Activated T-cell treated with anti-CD3 and anti-CD28 coated beads, Interleukin-2, amount 50 U/mL, for 48 hours (primary cell): ENCODE measurements at regions not wholly inside any gene's neighbourhood (a gene's known extent, or its start where the extent isn't known, plus 50 kb on each side); places are given as distances from the start of the nearest gene placed in this dataset.

Experiments
- DNase-seq, 2 experiments: peaks; one replicate each; pipeline ENCODE4 v3.0.0-alpha.2; 2020

DNA sequence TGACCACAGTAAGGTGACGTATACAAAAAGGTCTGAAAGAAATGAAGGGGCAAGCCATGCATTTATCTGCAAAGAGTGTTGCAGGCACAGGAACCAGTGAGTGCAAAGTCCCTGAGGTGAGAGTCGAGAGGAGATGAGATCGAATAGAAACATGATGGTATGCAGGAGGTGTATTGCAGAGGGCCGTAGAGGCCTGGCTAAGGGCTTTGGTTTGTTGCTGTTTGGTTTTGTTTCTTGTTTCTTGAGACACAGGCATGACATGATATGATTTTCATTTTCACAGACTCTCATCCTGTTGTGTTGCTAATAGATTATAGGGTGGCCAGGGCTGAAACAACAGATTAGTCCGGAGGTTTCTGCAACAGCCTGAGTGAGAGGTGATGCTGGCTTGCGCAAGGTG, 80.4 kb downstream of the HSPH1 start:
- no peak for DNase-seq

DNA sequence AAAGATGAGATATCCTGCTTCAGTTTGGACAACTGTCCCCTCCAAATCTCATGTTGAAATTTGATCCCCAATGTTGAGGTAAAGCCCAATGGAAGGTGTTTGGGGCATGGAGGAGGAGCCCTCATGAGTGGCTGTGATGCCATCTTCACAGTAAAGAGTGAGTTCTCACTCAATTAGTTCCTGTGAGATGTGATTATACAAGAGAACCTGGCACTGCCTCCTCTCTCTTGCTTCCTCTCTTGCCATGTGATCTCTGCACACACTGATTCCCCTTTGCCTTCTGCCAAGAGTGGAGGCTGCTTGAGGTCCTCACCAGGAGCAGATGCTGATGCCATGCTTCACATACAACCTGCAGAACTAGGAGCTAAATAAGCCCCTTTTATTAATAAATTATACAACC, 86.9 kb downstream of the HSPH1 start:
- DNase-seq = no peak

DNA sequence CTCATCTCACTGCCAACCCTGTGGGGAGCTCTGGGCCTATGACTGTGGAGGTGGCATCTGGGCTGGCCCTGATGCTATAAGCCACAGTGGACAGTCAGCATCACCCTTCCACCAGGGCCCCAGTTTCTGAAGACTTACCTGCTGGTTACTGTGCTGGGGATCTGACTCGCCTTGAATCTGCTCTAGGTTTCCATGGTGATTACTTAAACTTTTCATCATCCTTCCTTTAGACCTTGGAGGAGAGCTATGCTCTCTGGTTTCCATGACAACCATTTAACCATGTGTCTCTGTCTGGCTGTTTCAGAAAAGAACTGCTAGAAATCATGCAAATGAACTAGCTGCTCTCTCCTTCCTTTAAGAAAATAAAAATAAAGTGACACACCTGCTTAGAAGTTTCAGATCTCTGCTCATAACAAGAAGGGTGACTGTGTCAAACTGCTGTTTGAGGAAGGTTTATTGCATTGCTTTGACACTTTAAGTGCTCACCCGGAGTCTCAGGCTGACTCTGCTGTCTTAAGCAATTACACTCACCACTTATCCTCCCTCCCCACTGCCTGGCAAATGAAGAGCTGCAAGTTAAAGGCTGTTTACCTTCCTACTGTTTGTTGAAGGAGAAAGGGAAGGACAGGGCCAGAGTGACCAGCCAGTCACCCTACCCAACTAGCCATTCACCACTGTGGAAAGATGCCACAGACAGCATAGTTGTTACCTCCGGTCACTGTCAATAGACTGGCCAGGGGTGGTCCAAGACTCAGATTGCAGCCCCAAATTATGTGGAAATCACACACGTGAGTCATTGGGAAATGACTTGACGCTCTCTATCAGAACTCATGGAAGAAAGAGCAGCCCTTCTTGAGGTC, 87.6 kb downstream of the HSPH1 start:
- DNase-seq = peak; percentile 62 to 67

DNA sequence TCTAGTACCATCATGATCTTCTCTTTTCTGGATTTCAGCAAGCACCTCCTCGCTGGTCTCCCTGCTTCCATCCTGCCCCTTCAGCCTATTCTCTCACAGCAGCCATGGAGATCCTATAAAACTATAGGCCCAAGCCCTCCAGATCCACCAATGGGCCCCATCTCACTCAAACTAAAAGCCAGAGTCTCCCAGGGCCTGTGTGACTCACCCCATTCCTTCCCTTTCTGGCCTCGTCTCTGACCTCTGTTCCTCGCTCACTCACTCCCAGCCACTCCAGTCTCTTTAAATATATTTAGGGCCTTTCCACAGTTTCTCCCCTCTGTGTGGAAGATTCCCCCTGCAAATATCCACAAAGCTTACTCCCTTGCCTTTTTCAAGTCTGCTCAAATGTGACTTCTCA, 89.7 kb downstream of the HSPH1 start:
- no peak for DNase-seq

GRCh38 chr13:31069808-31070534, 91.7 kb downstream of the HSPH1 start:
- no peak for DNase-seq

DNA sequence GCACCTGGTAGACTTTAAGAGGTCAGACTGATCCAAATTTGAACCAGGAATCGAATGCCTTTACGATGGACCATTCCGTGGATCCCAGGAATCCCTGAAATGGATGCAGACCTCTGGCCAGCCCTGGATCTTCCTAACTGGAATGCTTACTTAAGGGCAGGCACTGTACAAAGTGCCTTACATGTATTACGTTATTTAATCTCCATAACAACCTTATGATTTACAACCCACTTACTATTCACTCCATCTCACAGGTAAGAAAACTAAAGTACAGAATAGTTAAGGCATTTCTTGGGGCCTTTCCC, 93.6 kb downstream of the HSPH1 start:
- DNase-seq = no peak

GRCh38 chr13:31067416-31068118, 94.1 kb downstream of the HSPH1 start:
- DNase-seq = no peak

- DNase-seq = no peak
These were observed 97.1 kb downstream of the HSPH1 start for GRCh38 chr13:31064636-31065035.

GRCh38 chr13:31063772-31064171, 97.9 kb downstream of the HSPH1 start:
- no peak for DNase-seq

DNA sequence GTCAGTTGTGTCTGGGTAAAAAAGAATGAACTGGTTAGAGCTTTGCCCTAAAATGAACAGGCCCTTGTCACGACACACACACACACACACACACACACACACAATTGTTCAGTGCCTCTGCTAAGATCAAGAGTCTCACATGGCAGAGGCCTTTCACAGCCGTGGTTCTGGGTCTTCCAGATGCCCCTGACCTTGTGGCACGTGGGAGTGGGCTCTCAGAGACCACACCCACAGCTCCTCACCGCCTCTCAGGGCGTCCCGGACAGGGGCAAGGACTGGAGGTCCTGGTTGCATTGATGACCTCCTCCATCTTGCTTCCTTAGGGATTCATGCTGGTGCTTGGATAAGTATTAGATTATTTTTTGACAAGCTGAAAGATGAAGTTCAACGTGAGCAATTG, 101.0 kb downstream of the HSPH1 start:
- no peak for DNase-seq

DNA sequence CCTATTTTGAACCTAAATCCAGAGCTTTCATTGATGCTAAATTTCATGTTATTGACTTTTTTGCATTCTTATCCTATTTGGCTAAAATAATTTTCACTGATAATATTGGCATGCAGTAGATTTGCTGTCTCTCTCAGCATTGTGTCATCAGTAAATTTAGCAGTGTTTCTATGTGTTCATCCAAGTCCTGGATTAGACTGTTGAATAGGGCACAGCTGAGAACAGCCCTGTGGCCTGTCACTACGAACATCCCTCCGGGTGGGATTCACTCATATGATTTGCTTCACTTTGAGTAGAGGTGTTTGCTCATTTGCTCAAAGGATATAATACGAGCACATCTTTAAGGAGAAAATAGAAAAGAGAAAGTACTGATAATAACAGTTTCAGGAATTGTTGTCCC, 101.5 kb downstream of the HSPH1 start:
- no peak for DNase-seq

- no peak for DNase-seq
These were observed 104.2 kb downstream of the HSPH1 start for GRCh38 chr13:31057403-31058033.

- no peak for DNase-seq
These were observed 104.9 kb downstream of the HSPH1 start for GRCh38 chr13:31056644-31057271.

GRCh38 chr13:31055589-31055988, 106.1 kb downstream of the HSPH1 start:
- no peak for DNase-seq

GRCh38 chr13:31054632-31055031, 107.1 kb downstream of the HSPH1 start:
- DNase-seq = no peak

GRCh38 chr13:31053896-31054295, 107.8 kb downstream of the HSPH1 start:
- no peak for DNase-seq

DNA sequence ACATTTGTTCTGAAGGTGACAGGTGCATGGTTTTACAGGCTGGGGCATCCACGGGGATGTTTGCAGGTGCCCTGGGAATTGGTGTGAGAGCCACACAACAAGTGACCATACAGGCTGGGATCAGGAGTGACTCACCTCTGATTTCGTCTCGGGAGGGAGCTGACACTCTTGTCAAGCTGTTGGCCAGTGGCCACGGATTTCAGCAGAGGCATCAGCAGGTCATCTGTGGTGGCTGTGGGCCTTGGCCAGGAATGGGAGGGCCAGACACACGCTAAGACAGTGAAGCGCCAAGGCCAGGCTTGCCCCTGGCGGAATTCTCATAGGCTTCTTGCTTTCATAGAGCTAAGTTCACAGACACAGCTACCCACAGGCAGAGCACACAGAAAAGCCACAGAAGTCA, 108.6 kb downstream of the HSPH1 start:
- no peak for DNase-seq

DNA sequence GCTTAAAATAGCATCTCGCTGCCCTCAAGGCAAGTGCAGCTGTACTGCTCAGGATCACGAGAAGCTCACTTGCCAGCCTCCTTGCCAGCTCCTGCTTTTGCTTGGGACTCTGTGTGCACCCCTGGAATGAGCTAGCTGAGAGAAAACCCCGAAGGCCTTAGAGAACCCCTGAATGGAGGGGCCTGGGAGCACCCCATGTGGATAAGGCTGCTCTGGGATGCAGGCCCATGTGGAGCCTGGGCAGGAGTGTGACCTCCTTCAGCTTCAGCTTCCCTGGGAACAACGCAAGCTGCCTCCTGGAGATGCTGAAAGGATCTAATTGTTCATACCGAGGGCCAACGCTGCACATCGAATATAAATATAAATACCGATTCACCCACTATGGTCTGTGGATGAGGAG, 109.2 kb downstream of the HSPH1 start:
- DNase-seq = no peak

DNA sequence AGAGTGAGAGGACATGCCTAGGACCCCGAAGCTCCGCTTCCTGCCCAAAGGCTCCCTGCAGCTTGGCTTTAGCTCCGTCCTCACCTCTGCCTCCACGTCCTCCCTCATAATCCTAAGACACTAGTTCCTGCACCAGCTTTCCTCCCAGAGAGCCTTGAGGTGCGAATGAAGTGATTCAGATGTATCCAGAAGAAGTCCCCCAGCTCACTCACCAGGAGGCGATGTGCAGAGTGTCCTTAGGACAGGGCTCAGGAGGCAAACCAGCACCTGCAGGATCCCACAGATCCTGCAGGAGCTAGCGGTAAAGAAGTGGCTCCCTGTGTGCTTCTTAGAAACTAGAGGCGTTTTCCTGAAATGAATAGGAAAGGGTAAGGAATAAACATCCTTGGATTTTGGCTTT, 109.7 kb downstream of the HSPH1 start:
- DNase-seq = no peak

- peak in 1 of 2 experiments; percentile 45 for DNase-seq
These were observed 111.0 kb downstream of the HSPH1 start for GRCh38 chr13:31050486-31051400.

DNA sequence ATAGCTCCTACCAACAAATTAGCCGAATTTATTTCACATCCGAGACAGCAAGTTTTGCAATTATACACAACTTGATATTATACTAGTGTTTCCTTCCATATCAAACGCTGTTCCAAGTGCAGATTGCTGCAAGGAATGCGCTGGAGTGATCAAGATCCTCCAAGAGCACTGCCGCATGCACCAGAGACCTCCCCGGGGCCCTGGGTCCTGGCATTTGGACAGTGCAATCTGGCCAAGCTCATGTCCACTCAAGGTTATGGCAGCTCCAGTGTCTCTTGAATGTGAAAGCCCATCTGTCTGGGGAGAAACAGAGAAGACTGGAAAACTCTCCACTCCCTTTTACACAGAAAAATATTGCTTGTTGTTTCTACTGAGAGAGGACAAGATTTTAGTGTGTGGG, 111.9 kb downstream of the HSPH1 start:
- no peak for DNase-seq

DNA sequence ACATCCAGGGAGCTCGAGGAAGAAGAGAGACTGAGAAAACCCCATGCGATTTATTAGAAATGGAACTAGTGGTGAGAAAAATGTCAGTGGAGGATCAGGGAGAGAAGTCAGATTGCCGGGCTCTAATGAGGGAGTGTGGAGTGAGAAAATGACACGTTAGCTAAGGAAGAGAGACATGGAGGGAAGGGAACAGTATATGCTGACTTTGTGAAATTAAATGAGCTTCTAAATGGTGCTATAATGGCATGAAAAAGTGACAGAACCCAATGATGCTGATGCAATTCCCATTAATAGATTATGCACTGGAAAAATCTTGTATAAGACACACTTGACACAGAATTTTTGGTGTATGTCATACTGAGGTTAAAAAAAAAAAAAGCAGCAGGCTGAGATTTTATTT, 112.6 kb downstream of the HSPH1 start:
- no peak for DNase-seq
